Left lung (tissue), 4 donors: ENCODE measurements at regions not wholly inside any gene's neighbourhood (a gene's known extent, or its start where the extent isn't known, plus 50 kb on each side); places are given as distances from the start of the nearest gene placed in this dataset.

ENCODE experiments used
- ATAC-seq: fragments of 200-7000 bp; cut with Tn5 transposase; one replicate; pipeline ENCODE4 v1.9.1; 2020; ENCODE audit warnings: moderate library complexity
- DNase-seq, 4 donors: peaks; one replicate each; pipeline ENCODE4 v3.0.0-alpha.2; 2013 to 2020
- H3K27ac ChIP-seq, 2 donors: fragments of 200-600 bp; sonication (generic) in 1 of 2; one replicate each; pipeline versions ENCODE4 v1.5.0 to v1.8.0; 2020 to 2021
- H3K27me3 ChIP-seq, 2 donors: fragments of 200-600 bp; sonication (generic) in 1 of 2; one replicate each; pipeline versions ENCODE4 v1.5.0 to v1.8.0; 2020 to 2021
- H3K36me3 ChIP-seq, 2 donors: fragments of 200-600 bp; sonication (generic) in 1 of 2; one replicate each; pipeline versions ENCODE4 v1.5.0 to v1.8.0; 2020 to 2021
- H3K4me1 ChIP-seq, 2 donors: fragments of 200-600 bp; one replicate each; pipeline ENCODE4 v1.8.0; 2021
- H3K4me3 ChIP-seq, 2 donors: fragments of 200-600 bp; sonication (generic) in 1 of 2; one replicate each; pipeline versions ENCODE4 v1.5.0 to v1.8.0; 2020 to 2021; ENCODE audit warnings: mild to moderate bottlenecking in 1 of 2
- H3K9me3 ChIP-seq, 2 donors: fragments of 200-600 bp; sonication (generic) in 1 of 2; one replicate each; pipeline versions ENCODE4 v1.5.0 to v1.8.0; 2020 to 2021
- intact Hi-C, 2 donors: fragments of 100-400 bp; cut with DNase I; formaldehyde crosslinking; loops; one replicate each; pipeline versions ENCODE4 v1.11.2 to v1.14.2; 2022
- TF ChIP-seq, protein P1 (sequence below), 2 donors: fragments of 200-600 bp; sonication (generic) in 1 of 2; IDR thresholded peaks; one replicate each; pipeline versions ENCODE4 v1.5.0 to v1.8.0; 2021; ENCODE audit warnings: antibody characterized with exemption in 2 of 2
- donor health status: DM: no; HTN: yes; CAD: no.
- donor health status: DM: no; HTN: no; CAD: no.

DNA sequence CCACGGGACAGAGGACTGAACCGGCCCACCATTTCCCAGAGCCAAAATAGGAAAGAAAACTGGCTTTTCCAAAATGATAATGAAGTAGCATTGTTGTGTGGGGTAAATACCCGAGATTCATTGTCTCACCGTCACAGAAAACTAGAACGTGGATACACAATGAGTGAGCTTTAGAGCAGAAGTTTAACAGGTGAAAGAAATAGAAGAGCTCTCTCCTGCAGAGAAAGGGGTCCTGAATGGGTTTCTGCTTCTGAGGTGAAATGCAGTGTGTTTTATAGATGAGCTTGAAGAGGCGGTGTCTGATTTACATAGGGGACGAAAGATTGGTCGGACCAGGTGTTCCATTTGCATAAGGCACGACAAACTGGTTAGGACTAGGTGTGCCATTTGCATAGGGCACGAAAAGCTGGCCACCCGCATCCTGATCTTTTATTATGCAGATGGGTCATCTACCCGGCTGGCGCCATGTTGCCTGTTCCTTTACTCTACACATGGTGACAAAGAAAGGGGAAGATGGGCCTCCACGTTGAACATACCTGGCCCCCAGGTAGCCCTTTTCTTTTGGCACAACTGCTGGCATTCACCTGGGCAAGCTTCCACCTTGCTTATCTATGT lies 118.1 kb downstream of the ATXN3L start:
- H3K27ac ChIP-seq: no peak overlapping the region
- no peaks in the 10 kb centered on the region for H3K27me3 ChIP-seq
- H3K9me3 ChIP-seq: no peaks in the 10 kb centered on the region
- TF ChIP-seq, protein P1, sequence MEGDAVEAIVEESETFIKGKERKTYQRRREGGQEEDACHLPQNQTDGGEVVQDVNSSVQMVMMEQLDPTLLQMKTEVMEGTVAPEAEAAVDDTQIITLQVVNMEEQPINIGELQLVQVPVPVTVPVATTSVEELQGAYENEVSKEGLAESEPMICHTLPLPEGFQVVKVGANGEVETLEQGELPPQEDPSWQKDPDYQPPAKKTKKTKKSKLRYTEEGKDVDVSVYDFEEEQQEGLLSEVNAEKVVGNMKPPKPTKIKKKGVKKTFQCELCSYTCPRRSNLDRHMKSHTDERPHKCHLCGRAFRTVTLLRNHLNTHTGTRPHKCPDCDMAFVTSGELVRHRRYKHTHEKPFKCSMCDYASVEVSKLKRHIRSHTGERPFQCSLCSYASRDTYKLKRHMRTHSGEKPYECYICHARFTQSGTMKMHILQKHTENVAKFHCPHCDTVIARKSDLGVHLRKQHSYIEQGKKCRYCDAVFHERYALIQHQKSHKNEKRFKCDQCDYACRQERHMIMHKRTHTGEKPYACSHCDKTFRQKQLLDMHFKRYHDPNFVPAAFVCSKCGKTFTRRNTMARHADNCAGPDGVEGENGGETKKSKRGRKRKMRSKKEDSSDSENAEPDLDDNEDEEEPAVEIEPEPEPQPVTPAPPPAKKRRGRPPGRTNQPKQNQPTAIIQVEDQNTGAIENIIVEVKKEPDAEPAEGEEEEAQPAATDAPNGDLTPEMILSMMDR (IDR thresholded peaks at IDR 0.05): no peak
- no peak overlapping the region for H3K4me3 ChIP-seq
- H3K4me1 ChIP-seq: no peaks in the 10 kb centered on the region
- intact Hi-C loops: no loop called here
- DNase-seq (no peak), ATAC-seq (no peak)
- no peaks in the 10 kb centered on the region for H3K36me3 ChIP-seq

DNA sequence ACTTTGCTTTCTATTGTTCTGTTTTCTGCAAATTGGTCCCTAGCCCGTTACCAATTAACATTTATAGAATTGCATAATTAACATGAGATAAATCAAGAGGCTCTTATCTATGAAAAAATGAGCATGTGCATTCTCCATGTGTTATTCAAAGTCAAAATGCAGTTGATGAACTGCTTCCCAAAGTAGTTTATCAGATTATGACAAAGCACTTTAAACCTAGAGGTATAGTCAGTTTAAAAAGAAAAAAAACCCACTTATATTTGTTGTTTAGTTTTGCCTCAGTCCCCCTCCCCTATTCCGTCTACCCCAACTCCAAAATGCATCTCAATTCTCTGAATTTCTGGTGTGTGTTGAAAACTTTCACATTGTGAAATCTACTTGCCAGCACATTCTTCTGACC lies 119.5 kb downstream of the ATXN3L start:
- intact Hi-C loops: no loop called here
- no peak overlapping the region for H3K4me3 ChIP-seq

DNA sequence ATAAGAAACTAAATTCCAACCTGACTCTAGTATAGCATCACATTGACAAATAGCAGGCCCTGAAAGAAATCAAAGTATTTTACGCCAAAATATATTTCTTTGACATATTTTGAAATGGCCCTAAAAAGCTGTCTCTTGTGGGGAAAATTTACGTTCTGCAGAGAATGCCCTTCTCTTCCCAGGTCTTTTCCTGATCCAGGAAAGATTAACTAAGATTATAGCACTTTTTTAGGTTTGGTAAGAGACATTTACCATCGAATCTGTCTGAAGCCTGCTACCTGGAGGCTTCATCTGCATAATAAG lies 121.1 kb downstream of the ATXN3L start:
- H3K9me3 ChIP-seq: no peaks in the 10 kb centered on the region
- ATAC-seq: no peak
- intact Hi-C loops: no loop called here

More for the DNA sequence above, 119.5 kb downstream of the ATXN3L start:
- DNase-seq: no peak
- no peaks in the 10 kb centered on the region for H3K4me1 ChIP-seq
- no peaks in the 10 kb centered on the region for H3K27me3 ChIP-seq
- H3K9me3 ChIP-seq: no peaks in the 10 kb centered on the region
- H3K27ac ChIP-seq: no peak overlapping the region
- TF ChIP-seq, protein P1 (IDR thresholded peaks at IDR 0.05): no peak
- H3K36me3 ChIP-seq: no peaks in the 10 kb centered on the region
- no peak for ATAC-seq

DNA sequence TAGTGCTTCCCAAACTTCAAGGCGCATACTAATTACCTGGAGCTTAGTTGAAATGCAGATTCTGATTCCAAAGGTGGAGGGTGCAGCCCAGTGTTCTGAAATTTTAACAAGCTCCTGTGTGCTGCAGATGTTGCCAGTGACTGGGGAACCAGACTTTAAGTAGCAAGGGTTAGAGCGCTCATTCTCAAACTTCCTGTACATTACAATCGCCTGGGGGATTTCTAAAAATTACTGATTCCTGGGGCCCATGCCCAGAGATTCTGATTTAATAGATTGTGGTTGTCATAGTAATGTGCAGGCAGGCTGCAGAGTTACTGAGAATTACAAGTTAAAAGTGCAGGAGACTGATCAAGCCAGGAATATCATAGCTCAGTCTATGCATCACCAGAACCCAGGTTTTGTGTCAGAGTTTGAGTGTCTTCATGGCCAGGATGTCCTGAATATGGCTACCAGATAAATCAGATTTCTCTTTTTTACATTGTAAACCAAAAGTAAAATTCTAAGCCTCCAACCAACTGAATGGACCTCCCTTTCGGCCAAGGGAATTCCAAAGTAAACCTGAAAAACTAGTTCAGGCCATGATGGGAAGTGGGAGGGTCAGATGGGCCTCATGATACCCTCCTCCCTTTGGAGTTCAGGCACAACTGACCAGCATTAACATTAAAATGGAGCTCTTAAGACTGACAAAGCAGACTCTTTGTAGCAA lies 121.6 kb downstream of the ATXN3L start:
- intact Hi-C loops: no loop called here
- no peaks in the 10 kb centered on the region for H3K4me1 ChIP-seq
- DNase-seq (no peak), ATAC-seq (no peak)
- H3K9me3 ChIP-seq: no peaks in the 10 kb centered on the region
- H3K27ac ChIP-seq: no peak overlapping the region
- H3K27me3 ChIP-seq: no peaks in the 10 kb centered on the region
- TF ChIP-seq, protein P1 (IDR thresholded peaks at IDR 0.05): no peak
- no peaks in the 10 kb centered on the region for H3K36me3 ChIP-seq
- H3K4me3 ChIP-seq: no peak overlapping the region

More for the DNA sequence above, 121.1 kb downstream of the ATXN3L start:
- Histone ChIP-seq H3K27ac (no peak overlapping the region), H3K4me1 (no peaks in the 10 kb centered on the region), H3K27me3 (no peaks in the 10 kb centered on the region), H3K4me3 (no peak overlapping the region), H3K36me3 (no peaks in the 10 kb centered on the region)
- TF ChIP-seq, protein P1 (IDR thresholded peaks at IDR 0.05): no peak
- DNase-seq: no peak

DNA sequence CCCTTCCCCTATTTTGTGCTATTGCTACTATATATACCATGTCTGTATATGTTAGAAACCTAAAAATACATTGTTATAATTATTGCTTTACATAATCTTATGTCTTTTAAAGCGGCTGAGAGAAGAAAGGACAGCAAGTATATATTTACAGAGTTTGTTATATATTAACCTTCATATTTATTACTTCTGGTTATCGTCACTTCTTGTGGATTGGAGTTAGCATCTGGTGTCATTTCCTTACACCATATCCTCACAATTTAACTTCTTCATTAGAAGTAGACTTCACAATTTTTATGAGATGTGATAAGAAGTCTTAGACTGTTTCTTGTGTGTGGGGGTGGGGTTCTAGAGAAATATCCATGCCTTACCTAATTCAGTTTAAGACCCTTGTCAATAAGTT lies 123.1 kb downstream of the ATXN3L start:
- DNase-seq (no peak), ATAC-seq (no peak)
- TF ChIP-seq, protein P1 (IDR thresholded peaks at IDR 0.05): no peak
- intact Hi-C loops: no loop called here
- Histone ChIP-seq H3K9me3 (no peaks in the 10 kb centered on the region), H3K27me3 (no peaks in the 10 kb centered on the region), H3K27ac (no peak overlapping the region), H3K4me3 (no peak overlapping the region), H3K36me3 (no peaks in the 10 kb centered on the region), H3K4me1 (no peaks in the 10 kb centered on the region)
